ENCODE measurements at regions not wholly inside any gene's neighbourhood (a gene's known extent, or its start where the extent isn't known, plus 50 kb on each side); places are given as distances from the start of the nearest gene placed in this dataset.

GRCh38 chr5:42021923-42022322 lies 96.8 kb downstream of the FBXO4 start:
- no peaks in the 10 kb centered on the region for H3K79me2 ChIP-seq (ENCODE audit: insufficient read depth, low read length)
- H3K4ac ChIP-seq (ENCODE audit: low read depth, low read length), result no peak overlapping the region
- no peak overlapping the region for H3K9ac ChIP-seq (ENCODE audit: extremely low read depth, insufficient read length, low read length)
- no peak overlapping the region for H2BK20ac ChIP-seq (ENCODE audit: low read depth, low read length, poor library complexity, severe bottlenecking)
- no peak overlapping the region for H4K8ac ChIP-seq (replicated peaks; ENCODE audit: insufficient read length, low read depth, low read length)
- no peak overlapping the region for H2AK5ac ChIP-seq (ENCODE audit: insufficient read length, low read length)
- no peaks in the 10 kb centered on the region for H3K27me3 Mint-ChIP-seq (ENCODE audit: low read depth)
- no peaks in the 10 kb centered on the region for H3K4me1 ChIP-seq (ENCODE audit: insufficient read depth, low read length)
- no peaks in the 10 kb centered on the region for H3K27me3 ChIP-seq (ENCODE audit: insufficient read depth, low read length)
- no CpG with 5 or more reads among the region's 2 CpGs for WGBS (ENCODE audit: extremely low coverage, insufficient read length, low lambda C conversion rate)
- H3K23me2 ChIP-seq (ENCODE audit: insufficient read length, low read depth, low read length, poor library complexity, severe bottlenecking), result no peaks in the 10 kb centered on the region
- H3K27ac ChIP-seq (ENCODE audit: insufficient read length, low read depth, low read length), result no peak overlapping the region
- no peak overlapping the region for H4K91ac ChIP-seq (ENCODE audit: insufficient read length, low read depth, low read length)
- no peak overlapping the region for H2AFZ ChIP-seq (ENCODE audit: low read length)
- H2BK12ac ChIP-seq (ENCODE audit: insufficient read length, low read depth, low read length), result no peak overlapping the region
- H2BK5ac ChIP-seq (ENCODE audit: insufficient read length, low read length), result no peak overlapping the region
- H3K9me3 Mint-ChIP-seq, result peaks cover 0 to 11% of the 10 kb centered on the region in 2 experiments; a peak in 3 of 5 replicates
- no peak overlapping the region for H2BK15ac ChIP-seq (ENCODE audit: low read depth, low read length)
- DNase-seq, result no peak
- H3T11ph ChIP-seq (ENCODE audit: low read length), result no peak overlapping the region
- no peak overlapping the region for H3K14ac ChIP-seq (ENCODE audit: insufficient read depth, low read length)
- H3K18ac ChIP-seq (ENCODE audit: insufficient read length, low read depth, low read length), result no peak overlapping the region
- H3K36me3 Mint-ChIP-seq (ENCODE audit: insufficient read depth in 1 of 3, low read depth in 3 of 3), result no peaks in the 10 kb centered on the region; a peak in 1 of 7 replicates
- TF ChIP-seq CTCF (conservative IDR thresholded peaks at IDR 0.05), result no peak
- no peak overlapping the region for H3K23ac ChIP-seq (ENCODE audit: insufficient read length, low read depth, low read length)
- H2BK120ac ChIP-seq (ENCODE audit: low read depth, low read length, poor library complexity, severe bottlenecking), result no peak overlapping the region
- H3K4me2 ChIP-seq (ENCODE audit: insufficient read depth, insufficient read length, low read length), result no peak overlapping the region
- no peak overlapping the region for H3K56ac ChIP-seq (ENCODE audit: insufficient read length, low read depth, low read length)
- H4K5ac ChIP-seq (ENCODE audit: insufficient read length, low read depth, low read length), result no peak overlapping the region
- no peaks in the 10 kb centered on the region for H3K79me1 ChIP-seq (ENCODE audit: insufficient read depth, low read depth, low read length, poor library complexity, severe bottlenecking)
- no peaks in the 10 kb centered on the region for H4K20me1 ChIP-seq (ENCODE audit: control insufficient read depth, insufficient read depth, insufficient read length)
- no peak overlapping the region for H3K4me3 Mint-ChIP-seq
- peaks cover 4 to 8% of the 10 kb centered on the region in 2 experiments; a peak in 2 of 4 replicates for H3K4me1 Mint-ChIP-seq
- H3K27ac Mint-ChIP-seq, result no peak overlapping the region
- H3K9me3 ChIP-seq (ENCODE audit: control insufficient read depth, low read depth, low read length), result no peaks in the 10 kb centered on the region
